ENCODE measurements at regions not wholly inside any gene's neighbourhood (a gene's known extent, or its start where the extent isn't known, plus 50 kb on each side); places are given as distances from the start of the nearest gene placed in this dataset.

- no peak overlapping the region for H3K27ac Mint-ChIP-seq (ENCODE audit: unreplicated experiment)
- no peak for TF ChIP-seq CTCF (IDR thresholded peaks at IDR 0.05)
- H3K4me3 Mint-ChIP-seq (ENCODE audit: unreplicated experiment), result no peak overlapping the region
Measured at GRCh38 chr11:121766991-121767390, 314.2 kb upstream of the SORL1-AS1 start.

GRCh38 chr11:121766166-121766565, 313.4 kb upstream of the SORL1-AS1 start:
- TF ChIP-seq CTCF (IDR thresholded peaks at IDR 0.05), result no peak
- Mint-ChIP-seq H3K27ac (ENCODE audit: unreplicated experiment) (no peak overlapping the region), H3K36me3 (ENCODE audit: low read depth) (no peaks in the 10 kb centered on the region), H3K4me1 (ENCODE audit: low read depth) (peaks cover 10% of the 10 kb centered on the region), H3K27me3 (ENCODE audit: low read depth) (peaks cover 4% of the 10 kb centered on the region), H3K9me3 (ENCODE audit: low read depth) (no peaks in the 10 kb centered on the region), H3K4me3 (ENCODE audit: unreplicated experiment) (no peak overlapping the region)
- no peak for DNase-seq (ENCODE audit: low spot score)

More at GRCh38 chr11:121766991-121767390, 314.2 kb upstream of the SORL1-AS1 start:
- H3K9me3 Mint-ChIP-seq (ENCODE audit: low read depth), result no peaks in the 10 kb centered on the region
- H3K4me1 Mint-ChIP-seq (ENCODE audit: low read depth), result peaks cover 10% of the 10 kb centered on the region
- H3K27me3 Mint-ChIP-seq (ENCODE audit: low read depth), result peaks cover 6% of the 10 kb centered on the region
- no peaks in the 10 kb centered on the region for H3K36me3 Mint-ChIP-seq (ENCODE audit: low read depth)
- DNase-seq (ENCODE audit: low spot score), result no peak

GRCh38 chr11:121763526-121763925, 310.8 kb upstream of the SORL1-AS1 start:
- no peak overlapping the region for H3K4me3 Mint-ChIP-seq (ENCODE audit: unreplicated experiment)
- H3K27me3 Mint-ChIP-seq (ENCODE audit: low read depth), result peaks cover 4% of the 10 kb centered on the region
- TF ChIP-seq CTCF (IDR thresholded peaks at IDR 0.05), result no peak
- peaks cover 10% of the 10 kb centered on the region for H3K4me1 Mint-ChIP-seq (ENCODE audit: low read depth)
- H3K9me3 Mint-ChIP-seq (ENCODE audit: low read depth), result no peaks in the 10 kb centered on the region
- no peak overlapping the region for H3K27ac Mint-ChIP-seq (ENCODE audit: unreplicated experiment)
- H3K36me3 Mint-ChIP-seq (ENCODE audit: low read depth), result no peaks in the 10 kb centered on the region
- no peak for DNase-seq (ENCODE audit: low spot score)

GRCh38 chr11:121762820-121763219, 310.1 kb upstream of the SORL1-AS1 start:
- peaks cover 4% of the 10 kb centered on the region for H3K27me3 Mint-ChIP-seq (ENCODE audit: low read depth)
- DNase-seq (ENCODE audit: low spot score), result no peak
- no peak overlapping the region for H3K4me3 Mint-ChIP-seq (ENCODE audit: unreplicated experiment)
- H3K27ac Mint-ChIP-seq (ENCODE audit: unreplicated experiment), result no peak overlapping the region
- peak; percentile 58 for TF ChIP-seq CTCF (IDR thresholded peaks at IDR 0.05)
- H3K9me3 Mint-ChIP-seq (ENCODE audit: low read depth), result no peaks in the 10 kb centered on the region
- H3K4me1 Mint-ChIP-seq (ENCODE audit: low read depth), result peaks cover 10% of the 10 kb centered on the region
- H3K36me3 Mint-ChIP-seq (ENCODE audit: low read depth), result no peaks in the 10 kb centered on the region

GRCh38 chr11:121761186-121761585, 308.4 kb upstream of the SORL1-AS1 start:
- peaks cover 10% of the 10 kb centered on the region for H3K4me1 Mint-ChIP-seq (ENCODE audit: low read depth)
- no peaks in the 10 kb centered on the region for H3K9me3 Mint-ChIP-seq (ENCODE audit: low read depth)
- no peak overlapping the region for H3K27ac Mint-ChIP-seq (ENCODE audit: unreplicated experiment)
- H3K27me3 Mint-ChIP-seq (ENCODE audit: low read depth), result peaks cover 4% of the 10 kb centered on the region
- no peaks in the 10 kb centered on the region for H3K36me3 Mint-ChIP-seq (ENCODE audit: low read depth)
- no peak for TF ChIP-seq CTCF (IDR thresholded peaks at IDR 0.05)
- no peak overlapping the region for H3K4me3 Mint-ChIP-seq (ENCODE audit: unreplicated experiment)
- no peak for DNase-seq (ENCODE audit: low spot score)

Measured in chondrocyte (in vitro differentiated cells).